Naive thymus-derived CD8-positive, alpha-beta T cell (primary cell): ENCODE measurements at regions not wholly inside any gene's neighbourhood (a gene's known extent, or its start where the extent isn't known, plus 50 kb on each side); places are given as distances from the start of the nearest gene placed in this dataset.
"Not testable (repeated sequence)": the region's sequence is repeated elsewhere in the genome, so short reads cannot be mapped to it uniquely, and the experiment has no call there.

ENCODE experiments used
- ATAC-seq, 2 donors: fragments of 150-1000 bp; cut with Tn5 transposase in 1 of 2; sonication (Bioruptor Pico), chemical (Tn5 transposase) in 1 of 2; 1 replicate in 1 of 2; 2 replicates in 1 of 2; pipeline ENCODE4 v1.10.0; 2021; ENCODE audit warnings: mild to moderate bottlenecking in 2 of 2, moderate library complexity in 2 of 2
- POLR2A ChIA-PET: fragments of 350-600 bp; sonication (Branson Sonifier 250); formaldehyde crosslinking; loops from one replicate; lab custom pipeline; 2021; ENCODE audit warnings: antibody characterized with exemption; lab: Charles Lee
- DNase-seq, 10 donors: peaks; one replicate each; pipeline versions ENCODE4 v3.0.0 to v3.0.0-alpha.2; 2020 to 2022
- H3K27ac Mint-ChIP-seq, 10 donors: one replicate each; pipeline ENCODE4 v1.8.0; 2020 to 2022; ENCODE audit warnings: mild to moderate bottlenecking in 10 of 10, mixed read lengths in 10 of 10, moderate library complexity in 4 of 10, inconsistent platforms in 1 of 10
- H3K27me3 Mint-ChIP-seq, 5 donors: one replicate each; pipeline ENCODE4 v1.8.0; 2021 to 2022; ENCODE audit warnings: mixed read lengths in 5 of 5
- H3K36me3 Mint-ChIP-seq, 3 donors: one replicate each; pipeline ENCODE4 v1.8.0; 2020 to 2022; ENCODE audit warnings: mixed read lengths in 3 of 3, mild to moderate bottlenecking in 2 of 3, inconsistent platforms in 1 of 3
- H3K4me1 Mint-ChIP-seq, 4 donors: one replicate each; pipeline ENCODE4 v1.8.0; 2021 to 2022; ENCODE audit warnings: mixed read lengths in 4 of 4
- H3K4me3 Mint-ChIP-seq, 10 donors: one replicate each; pipeline ENCODE4 v1.8.0; 2020 to 2022; ENCODE audit warnings: mild to moderate bottlenecking in 10 of 10, mixed read lengths in 10 of 10, moderate library complexity in 6 of 10, inconsistent platforms in 1 of 10
- H3K9me3 Mint-ChIP-seq, 9 donors: one replicate each; pipeline ENCODE4 v1.8.0; 2020 to 2022; ENCODE audit warnings: mixed read lengths in 9 of 9, mild to moderate bottlenecking in 3 of 9, inconsistent platforms in 1 of 9, moderate library complexity in 1 of 9

GRCh38 chr3:65259946-65260345, 572.1 kb upstream of the ADAMTS9 start:
- H3K4me1 Mint-ChIP-seq, result no peaks in the 10 kb centered on the region
- ATAC-seq (no peak), DNase-seq (no peak)
- peaks cover 0 to 3% (median 0%) of the 10 kb centered on the region in 3 donors for H3K36me3 Mint-ChIP-seq
- POLR2A ChIA-PET, result no interaction called here
- no peak overlapping the region for H3K27ac Mint-ChIP-seq
- H3K4me3 Mint-ChIP-seq, result no peak overlapping the region
- H3K9me3 Mint-ChIP-seq, result peaks cover 5 to 29% (median 13%) of the 10 kb centered on the region in 9 donors
- peaks cover 0 to 2% (median 0%) of the 10 kb centered on the region in 5 donors for H3K27me3 Mint-ChIP-seq

GRCh38 chr3:65252914-65253313, 565.1 kb upstream of the ADAMTS9 start:
- peaks cover 7 to 45% (median 14%) of the 10 kb centered on the region in 9 donors for H3K9me3 Mint-ChIP-seq
- H3K4me1 Mint-ChIP-seq, ATAC-seq, POLR2A ChIA-PET, H3K27me3 Mint-ChIP-seq, H3K27ac Mint-ChIP-seq, H3K4me3 Mint-ChIP-seq, DNase-seq, H3K36me3 Mint-ChIP-seq: not testable (repeated sequence)

GRCh38 chr3:65252266-65252665, 564.5 kb upstream of the ADAMTS9 start:
- H3K27ac Mint-ChIP-seq, result no peak overlapping the region

GRCh38 chr3:65251375-65251774, 563.6 kb upstream of the ADAMTS9 start:
- POLR2A ChIA-PET, result no interaction called here
- H3K9me3 Mint-ChIP-seq, result peaks cover 7 to 45% (median 13%) of the 10 kb centered on the region in 9 donors
- DNase-seq (no peak), ATAC-seq (no peak)
- no peak overlapping the region for H3K4me3 Mint-ChIP-seq
- H3K27me3 Mint-ChIP-seq, result no peaks in the 10 kb centered on the region
- H3K36me3 Mint-ChIP-seq, result peaks cover 0 to 4% (median 0%) of the 10 kb centered on the region in 3 donors
- H3K27ac Mint-ChIP-seq, result no peak overlapping the region
- H3K4me1 Mint-ChIP-seq, result no peaks in the 10 kb centered on the region

More at GRCh38 chr3:65252266-65252665, 564.5 kb upstream of the ADAMTS9 start:
- peaks cover 7 to 45% (median 14%) of the 10 kb centered on the region in 9 donors for H3K9me3 Mint-ChIP-seq
- ATAC-seq (no peak), DNase-seq (no peak)
- peaks cover 0 to 2% (median 0%) of the 10 kb centered on the region in 5 donors for H3K27me3 Mint-ChIP-seq
- no peak overlapping the region for H3K4me3 Mint-ChIP-seq
- H3K36me3 Mint-ChIP-seq, result peaks cover 0 to 4% (median 0%) of the 10 kb centered on the region in 3 donors
- POLR2A ChIA-PET, result no interaction called here
- no peaks in the 10 kb centered on the region for H3K4me1 Mint-ChIP-seq

GRCh38 chr3:65246561-65246960, 558.8 kb upstream of the ADAMTS9 start:
- no peak overlapping the region for H3K4me3 Mint-ChIP-seq
- no peaks in the 10 kb centered on the region for H3K27me3 Mint-ChIP-seq
- no peak for ATAC-seq
- H3K9me3 Mint-ChIP-seq, result peaks cover 0 to 20% (median 8%) of the 10 kb centered on the region in 9 donors
- no peaks in the 10 kb centered on the region for H3K4me1 Mint-ChIP-seq
- DNase-seq, result no peak
- H3K27ac Mint-ChIP-seq, result no peak overlapping the region
- POLR2A ChIA-PET, result no interaction called here
- no peaks in the 10 kb centered on the region for H3K36me3 Mint-ChIP-seq

GRCh38 chr3:65245133-65246063, 557.6 kb upstream of the ADAMTS9 start:
- no peak overlapping the region for H3K27ac Mint-ChIP-seq

GRCh38 chr3:65240366-65240765, 552.6 kb upstream of the ADAMTS9 start:
- H3K27ac Mint-ChIP-seq, result no peak overlapping the region
- ATAC-seq, result no peak

More at GRCh38 chr3:65245133-65246063, 557.6 kb upstream of the ADAMTS9 start:
- Mint-ChIP-seq H3K4me3 (no peak overlapping the region), H3K27me3 (no peaks in the 10 kb centered on the region), H3K4me1 (no peaks in the 10 kb centered on the region), H3K36me3 (no peaks in the 10 kb centered on the region), H3K9me3 (peaks cover 0 to 24% (median 4%) of the 10 kb centered on the region in 9 donors)
- POLR2A ChIA-PET, result no interaction called here
- no peak for ATAC-seq
- no peak for DNase-seq

GRCh38 chr3:65238652-65239051, 550.9 kb upstream of the ADAMTS9 start:
- ATAC-seq (no peak), DNase-seq (no peak)
- H3K9me3 Mint-ChIP-seq, result peaks cover 0 to 24% (median 11%) of the 10 kb centered on the region in 9 donors
- no peaks in the 10 kb centered on the region for H3K27me3 Mint-ChIP-seq
- H3K36me3 Mint-ChIP-seq, result no peaks in the 10 kb centered on the region
- no peaks in the 10 kb centered on the region for H3K4me1 Mint-ChIP-seq
- POLR2A ChIA-PET, result no interaction called here
- H3K27ac Mint-ChIP-seq, result no peak overlapping the region
- no peak overlapping the region for H3K4me3 Mint-ChIP-seq

More at GRCh38 chr3:65240366-65240765, 552.6 kb upstream of the ADAMTS9 start:
- no peaks in the 10 kb centered on the region for H3K36me3 Mint-ChIP-seq
- no peak overlapping the region for H3K4me3 Mint-ChIP-seq
- H3K27me3 Mint-ChIP-seq, result no peaks in the 10 kb centered on the region
- peaks cover 0 to 22% (median 11%) of the 10 kb centered on the region in 9 donors for H3K9me3 Mint-ChIP-seq
- no peak for DNase-seq
- H3K4me1 Mint-ChIP-seq, result no peaks in the 10 kb centered on the region
- POLR2A ChIA-PET, result no interaction called here

- POLR2A ChIA-PET, result no interaction called here
Observed at GRCh38 chr3:65234499-65234898, 546.7 kb upstream of the ADAMTS9 start.

GRCh38 chr3:65233561-65233960, 545.8 kb upstream of the ADAMTS9 start:
- ATAC-seq, result no peak
- no peaks in the 10 kb centered on the region for H3K36me3 Mint-ChIP-seq
- POLR2A ChIA-PET, result no interaction called here
- H3K27me3 Mint-ChIP-seq, result no peaks in the 10 kb centered on the region
- no peak for DNase-seq
- H3K27ac Mint-ChIP-seq, result no peak overlapping the region
- peaks cover 0 to 12% (median 3%) of the 10 kb centered on the region in 9 donors for H3K9me3 Mint-ChIP-seq
- no peaks in the 10 kb centered on the region for H3K4me1 Mint-ChIP-seq
- no peak overlapping the region for H3K4me3 Mint-ChIP-seq

More at GRCh38 chr3:65234499-65234898, 546.7 kb upstream of the ADAMTS9 start:
- H3K4me3 Mint-ChIP-seq, result no peak overlapping the region
- DNase-seq (no peak), ATAC-seq (no peak)
- H3K27me3 Mint-ChIP-seq, result no peaks in the 10 kb centered on the region
- peaks cover 0 to 12% (median 4%) of the 10 kb centered on the region in 9 donors for H3K9me3 Mint-ChIP-seq
- H3K36me3 Mint-ChIP-seq, result no peaks in the 10 kb centered on the region
- no peaks in the 10 kb centered on the region for H3K4me1 Mint-ChIP-seq
- H3K27ac Mint-ChIP-seq, result no peak overlapping the region

GRCh38 chr3:65231544-65231943, 543.7 kb upstream of the ADAMTS9 start:
- Mint-ChIP-seq H3K27ac (no peak overlapping the region), H3K36me3 (no peaks in the 10 kb centered on the region), H3K4me1 (no peaks in the 10 kb centered on the region), H3K4me3 (no peak overlapping the region), H3K27me3 (no peaks in the 10 kb centered on the region), H3K9me3 (peaks cover 0 to 10% (median 0%) of the 10 kb centered on the region in 9 donors)
- no peak for ATAC-seq
- no peak for DNase-seq
- POLR2A ChIA-PET, result no interaction called here

GRCh38 chr3:65230261-65231139, 542.7 kb upstream of the ADAMTS9 start:
- Mint-ChIP-seq H3K36me3 (no peaks in the 10 kb centered on the region), H3K27me3 (no peaks in the 10 kb centered on the region), H3K27ac (no peak overlapping the region), H3K4me1 (no peaks in the 10 kb centered on the region), H3K4me3 (no peak overlapping the region), H3K9me3 (peaks cover 0 to 3% (median 0%) of the 10 kb centered on the region in 9 donors)
- no peak for DNase-seq
- ATAC-seq, result no peak
- POLR2A ChIA-PET, result no interaction called here
